Testis (tissue), 2 donors: ENCODE measurements at regions not wholly inside any gene's neighbourhood (a gene's known extent, or its start where the extent isn't known, plus 50 kb on each side); places are given as distances from the start of the nearest gene placed in this dataset.

Experiments
- CTCF ChIP-seq, 3 experiments: fragments of 450-650 bp in 2 of 3; fragments of 200-600 bp in 1 of 3; sonication (generic) in 1 of 3; IDR thresholded peaks; one replicate each; pipeline ENCODE4 v1.5.1; 2016 to 2019; ENCODE audit warnings: antibody characterized with exemption in 3 of 3, mild to moderate bottlenecking in 2 of 3, moderate library complexity in 1 of 3
- POLR2A ChIP-seq: fragments of 450-650 bp; IDR thresholded peaks from one replicate; pipeline ENCODE4 v1.6.1; 2017; ENCODE audit warnings: antibody characterized with exemption, mild to moderate bottlenecking, moderate library complexity

GRCh38 chr14:100982762-100983161 is 79.2 kb upstream of the RTL1 start:
- TF ChIP-seq CTCF (IDR thresholded peaks at IDR 0.05) (no peak), POLR2A (no peak)
